AG09309 (cell line): ENCODE measurements at regions not wholly inside any gene's neighbourhood (a gene's known extent, or its start where the extent isn't known, plus 50 kb on each side); places are given as distances from the start of the nearest gene placed in this dataset.

Experiments
- DNase-seq: peaks from one replicate; pipeline ENCODE4 v3.0.0-alpha.2; 2010; ENCODE audit warnings: low read depth
- H3K4me3 ChIP-seq: 2 replicates; pipeline ENCODE4 v1.5.1; 2011; ENCODE audit warnings: mild to moderate bottlenecking, low read depth, low read length, moderate library complexity; ENCODE audit not compliant: control insufficient read depth
- CTCF ChIP-seq: IDR thresholded peaks from 2 replicates; pipeline ENCODE4 v1.5.1; 2011; ENCODE audit warnings: mild to moderate bottlenecking, low read depth, low read length, inconsistent platforms; ENCODE audit not compliant: insufficient read depth, control insufficient read depth; ENCODE audit errors: missing control alignments

GRCh38 chr9:38153152-38153909 is 84.3 kb upstream of the SHB start:
- TF ChIP-seq CTCF, result no peak
- DNase-seq, result no peak
- no peak overlapping the region for H3K4me3 ChIP-seq

- DNase-seq, result no peak
- TF ChIP-seq CTCF, result no peak
- H3K4me3 ChIP-seq, result no peak overlapping the region
These were observed 80.6 kb upstream of the SHB start for GRCh38 chr9:38149647-38150046.

GRCh38 chr9:38146844-38147243 is 77.8 kb upstream of the SHB start:
- H3K4me3 ChIP-seq, result no peak overlapping the region
- TF ChIP-seq CTCF, result no peak
- no peak for DNase-seq

GRCh38 chr9:38145526-38146053 is 76.6 kb upstream of the SHB start:
- no peak for TF ChIP-seq CTCF
- no peak overlapping the region for H3K4me3 ChIP-seq
- DNase-seq, result no peak

- no peak for DNase-seq
- H3K4me3 ChIP-seq, result no peak overlapping the region
- TF ChIP-seq CTCF, result no peak
These were observed 75.4 kb upstream of the SHB start for GRCh38 chr9:38144421-38144820.

GRCh38 chr9:38141746-38142591 is 72.9 kb upstream of the SHB start:
- TF ChIP-seq CTCF, result no peak
- peak; percentile 64 for DNase-seq
- H3K4me3 ChIP-seq, result no peak overlapping the region
